ENCODE measurements at regions not wholly inside any gene's neighbourhood (a gene's known extent, or its start where the extent isn't known, plus 50 kb on each side); places are given as distances from the start of the nearest gene placed in this dataset.
"Not testable (repeated sequence)": the region's sequence is repeated elsewhere in the genome, so short reads cannot be mapped to it uniquely, and the experiment has no call there.

DNA sequence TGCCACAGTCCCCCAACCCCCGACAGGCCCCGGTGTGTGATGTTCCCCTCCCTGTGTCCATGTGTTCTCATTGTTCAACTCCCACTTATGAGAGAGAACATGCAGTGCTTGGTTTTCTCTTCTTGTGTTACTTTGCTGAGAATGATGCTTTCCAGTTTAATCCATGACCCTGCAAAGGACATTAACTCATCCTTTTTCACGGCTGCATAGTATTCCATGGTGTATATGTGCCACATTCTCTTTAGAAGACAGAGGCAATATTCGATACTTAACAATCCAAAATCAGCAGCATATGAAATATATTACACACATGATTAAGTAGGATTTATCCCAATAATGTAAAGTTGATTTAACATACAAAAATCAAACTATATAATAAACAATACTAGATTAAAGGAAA, 451.6 kb upstream of the PCDH10 start:
- not testable (repeated sequence) for TF ChIP-seq CTCF, POLR2A, EP300, POLR2AphosphoS5 (IDR thresholded peaks at IDR 0.05)
